GM19023 (cell line): ENCODE measurements at regions not wholly inside any gene's neighbourhood (a gene's known extent, or its start where the extent isn't known, plus 50 kb on each side); places are given as distances from the start of the nearest gene placed in this dataset.
"Not testable (repeated sequence)": the region's sequence is repeated elsewhere in the genome, so short reads cannot be mapped to it uniquely, and the experiment has no call there.

ENCODE experiments used
- ATAC-seq: cut with Tn5 transposase; IDR thresholded peaks from one replicate; pipeline ENCODE4 v1.9.1; 2021; ENCODE audit warnings: mild to moderate bottlenecking, moderate library complexity; ENCODE audit not compliant: unreplicated experiment

- ATAC-seq: no peak
These were observed 53.0 kb downstream of the ACTBL2 start for GRCh38 chr5:57429513-57430120.

GRCh38 chr5:57429021-57429420 lies 53.6 kb downstream of the ACTBL2 start:
- ATAC-seq: not testable (repeated sequence)

- ATAC-seq: no peak
These were observed 59.6 kb downstream of the ACTBL2 start for GRCh38 chr5:57422993-57423392.

GRCh38 chr5:57422341-57422740 lies 60.3 kb downstream of the ACTBL2 start:
- no peak for ATAC-seq

GRCh38 chr5:57420801-57421200 lies 61.8 kb downstream of the ACTBL2 start:
- no peak for ATAC-seq

GRCh38 chr5:57417971-57418370 lies 64.6 kb downstream of the ACTBL2 start:
- ATAC-seq: no peak

GRCh38 chr5:57417320-57417719 lies 65.3 kb downstream of the ACTBL2 start:
- ATAC-seq: no peak

GRCh38 chr5:57416278-57416994 lies 66.2 kb downstream of the ACTBL2 start:
- ATAC-seq: no peak

- ATAC-seq: no peak
These were observed 67.8 kb downstream of the ACTBL2 start for GRCh38 chr5:57414857-57415256.

- ATAC-seq: no peak
These were observed 68.4 kb downstream of the ACTBL2 start for GRCh38 chr5:57414191-57414590.

GRCh38 chr5:57413145-57413544 lies 69.5 kb downstream of the ACTBL2 start:
- ATAC-seq: no peak

GRCh38 chr5:57412680-57413079 lies 69.9 kb downstream of the ACTBL2 start:
- ATAC-seq: no peak

GRCh38 chr5:57411982-57412381 lies 70.6 kb downstream of the ACTBL2 start:
- ATAC-seq: no peak

- no peak for ATAC-seq
These were observed 72.0 kb downstream of the ACTBL2 start for GRCh38 chr5:57410374-57411320.

- ATAC-seq: no peak
These were observed 73.9 kb downstream of the ACTBL2 start for GRCh38 chr5:57408714-57409113.

GRCh38 chr5:57408285-57408684 lies 74.3 kb downstream of the ACTBL2 start:
- no peak for ATAC-seq

GRCh38 chr5:57407391-57407790 lies 75.2 kb downstream of the ACTBL2 start:
- ATAC-seq: no peak

- no peak for ATAC-seq
These were observed 76.0 kb downstream of the ACTBL2 start for GRCh38 chr5:57406641-57407040.

GRCh38 chr5:57405984-57406383 lies 76.6 kb downstream of the ACTBL2 start:
- no peak for ATAC-seq

GRCh38 chr5:57402761-57403160 lies 79.8 kb downstream of the ACTBL2 start:
- ATAC-seq: no peak

- ATAC-seq: no peak
These were observed 80.3 kb downstream of the ACTBL2 start for GRCh38 chr5:57402348-57402747.
